Colonic mucosa (tissue), 4 donors: ENCODE measurements at regions not wholly inside any gene's neighbourhood (a gene's known extent, or its start where the extent isn't known, plus 50 kb on each side); places are given as distances from the start of the nearest gene placed in this dataset.

Experiments
- DNase-seq: peaks from one replicate; pipeline ENCODE4 v3.0.0-alpha.2; 2020
- H3K27ac ChIP-seq: fragments of 200-600 bp; one replicate; pipeline ENCODE4 v1.8.0; 2021
- H3K27me3 ChIP-seq: fragments of 200-600 bp; one replicate; pipeline ENCODE4 v1.8.0; 2021
- H3K36me3 ChIP-seq: fragments of 200-600 bp; one replicate; pipeline ENCODE4 v1.8.0; 2021
- H3K4me1 ChIP-seq: fragments of 200-600 bp; one replicate; pipeline ENCODE4 v1.8.0; 2021; ENCODE audit warnings: mild to moderate bottlenecking
- H3K4me3 ChIP-seq: fragments of 200-600 bp; one replicate; pipeline ENCODE4 v1.8.0; 2021
- H3K9ac ChIP-seq, 2 donors: one replicate each; pipeline ENCODE4 v1.7.0; 2013; ENCODE audit warnings: control low read depth in 2 of 2, low read depth in 2 of 2, low read length in 2 of 2
- H3K9me3 ChIP-seq: fragments of 200-600 bp; one replicate; pipeline ENCODE4 v1.8.0; 2021
- intact Hi-C: fragments of 100-400 bp; cut with DNase I; formaldehyde crosslinking; loops from one replicate; pipeline ENCODE4 v1.14.1; 2022
- TF ChIP-seq, protein P1 (sequence below): fragments of 200-600 bp; IDR thresholded peaks from one replicate; pipeline ENCODE4 v1.8.0; 2022; ENCODE audit warnings: antibody characterized with exemption, mild to moderate bottlenecking
- donor health status: healthy.
- donor health status: DM: no; HTN: no; CAD: no.
- donor health status: DM: no; HTN: no; CAD: no.

DNA sequence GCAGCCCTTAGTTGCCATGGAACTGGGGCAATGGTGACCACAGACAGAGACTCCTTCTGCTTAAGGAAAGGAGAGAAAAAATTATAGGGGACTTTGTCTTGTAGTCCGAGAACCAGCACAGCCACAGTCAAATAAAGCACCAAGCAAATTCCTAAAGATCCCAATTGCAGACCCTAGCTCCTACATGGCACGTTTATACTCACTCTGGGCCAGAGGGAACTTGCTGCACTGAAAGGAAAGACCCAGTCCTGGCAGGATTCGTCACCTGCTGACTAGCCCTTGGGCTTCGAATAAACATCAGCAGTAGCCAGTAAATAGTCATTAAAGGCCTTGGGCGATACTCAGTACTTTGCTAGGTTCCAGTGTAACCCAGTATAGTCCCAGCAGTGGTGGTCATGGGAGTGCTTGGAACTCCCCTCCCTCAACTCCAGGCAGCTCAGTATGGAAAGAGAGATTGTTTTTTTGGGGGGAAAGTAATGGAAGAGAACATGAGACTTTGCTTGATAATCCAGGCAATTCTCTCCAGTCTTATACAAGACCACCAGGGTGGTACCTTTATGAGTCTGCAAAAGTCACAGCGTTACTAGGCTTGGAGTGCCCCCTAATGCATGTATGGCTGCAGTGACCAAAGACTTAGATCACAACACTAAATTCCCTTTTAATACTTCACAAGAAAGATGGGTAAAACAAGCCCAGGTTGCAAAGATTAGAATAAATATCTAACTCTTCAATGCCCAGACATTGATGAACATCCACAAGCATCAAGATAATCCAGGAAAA lies 66.4 kb upstream of the AGTR1 start:
- intact Hi-C loops, result loop anchor here (5.0 kb wide), 1 partner anchor 249 kb away; no protein-coding TSS in a partner anchor
- H3K36me3 ChIP-seq, result no peaks in the 10 kb centered on the region
- TF ChIP-seq, protein P1, sequence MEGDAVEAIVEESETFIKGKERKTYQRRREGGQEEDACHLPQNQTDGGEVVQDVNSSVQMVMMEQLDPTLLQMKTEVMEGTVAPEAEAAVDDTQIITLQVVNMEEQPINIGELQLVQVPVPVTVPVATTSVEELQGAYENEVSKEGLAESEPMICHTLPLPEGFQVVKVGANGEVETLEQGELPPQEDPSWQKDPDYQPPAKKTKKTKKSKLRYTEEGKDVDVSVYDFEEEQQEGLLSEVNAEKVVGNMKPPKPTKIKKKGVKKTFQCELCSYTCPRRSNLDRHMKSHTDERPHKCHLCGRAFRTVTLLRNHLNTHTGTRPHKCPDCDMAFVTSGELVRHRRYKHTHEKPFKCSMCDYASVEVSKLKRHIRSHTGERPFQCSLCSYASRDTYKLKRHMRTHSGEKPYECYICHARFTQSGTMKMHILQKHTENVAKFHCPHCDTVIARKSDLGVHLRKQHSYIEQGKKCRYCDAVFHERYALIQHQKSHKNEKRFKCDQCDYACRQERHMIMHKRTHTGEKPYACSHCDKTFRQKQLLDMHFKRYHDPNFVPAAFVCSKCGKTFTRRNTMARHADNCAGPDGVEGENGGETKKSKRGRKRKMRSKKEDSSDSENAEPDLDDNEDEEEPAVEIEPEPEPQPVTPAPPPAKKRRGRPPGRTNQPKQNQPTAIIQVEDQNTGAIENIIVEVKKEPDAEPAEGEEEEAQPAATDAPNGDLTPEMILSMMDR, result no peak
- H3K4me1 ChIP-seq, result no peaks in the 10 kb centered on the region
- H3K9me3 ChIP-seq, result no peaks in the 10 kb centered on the region
- no peak overlapping the region for H3K9ac ChIP-seq
- no peak overlapping the region for H3K27ac ChIP-seq
- DNase-seq, result no peak
- H3K27me3 ChIP-seq, result no peaks in the 10 kb centered on the region
- H3K4me3 ChIP-seq, result no peak overlapping the region

DNA sequence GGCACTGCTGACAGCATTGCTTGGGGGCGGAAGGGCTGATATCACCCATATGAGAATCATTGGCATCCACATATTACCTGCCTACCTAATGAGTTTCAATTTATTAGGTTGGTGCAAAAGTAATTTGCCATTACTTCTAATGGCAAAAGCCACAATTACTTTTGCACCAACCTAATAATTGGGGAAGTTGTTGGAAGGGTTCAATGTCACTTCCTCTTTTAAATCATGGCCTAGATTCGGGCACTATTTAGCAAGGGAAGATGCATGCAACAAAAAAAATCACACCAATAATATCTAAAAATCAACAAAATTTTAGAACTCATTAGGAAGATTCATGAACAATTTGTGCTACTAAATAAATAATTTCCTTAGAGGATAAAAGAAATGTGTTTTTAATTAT lies 56.0 kb upstream of the AGTR1 start:
- H3K9ac ChIP-seq, result no peak overlapping the region
- intact Hi-C loops, result no loop called here
- no peak overlapping the region for H3K27ac ChIP-seq
- H3K9me3 ChIP-seq, result no peaks in the 10 kb centered on the region
- TF ChIP-seq, protein P1, result no peak
- no peak for DNase-seq
- H3K36me3 ChIP-seq, result no peaks in the 10 kb centered on the region
- H3K4me1 ChIP-seq, result no peaks in the 10 kb centered on the region
- no peak overlapping the region for H3K4me3 ChIP-seq
- no peaks in the 10 kb centered on the region for H3K27me3 ChIP-seq

DNA sequence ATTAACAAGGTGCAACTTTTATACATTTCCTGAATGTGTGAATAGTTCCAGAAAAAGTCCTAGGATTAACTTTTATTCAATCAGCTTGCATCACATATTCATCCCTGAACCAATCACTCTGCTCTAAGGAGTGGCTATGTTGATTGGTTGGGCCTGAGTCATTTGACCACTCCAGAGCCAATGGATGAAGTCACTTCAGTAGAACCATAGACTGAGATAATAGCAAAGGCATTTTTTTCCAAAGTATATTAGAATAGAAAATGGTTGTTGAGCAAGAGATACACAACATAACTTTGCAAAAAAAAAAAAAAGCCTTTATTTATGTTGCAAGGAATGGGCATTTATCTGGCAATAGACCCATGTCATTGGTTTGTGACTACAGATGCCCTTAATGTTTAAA lies 55.5 kb upstream of the AGTR1 start:
- no peak for DNase-seq
- TF ChIP-seq, protein P1, result no peak
- no peaks in the 10 kb centered on the region for H3K9me3 ChIP-seq
- H3K27ac ChIP-seq, result no peak overlapping the region
- H3K4me3 ChIP-seq, result no peak overlapping the region
- H3K9ac ChIP-seq, result no peak overlapping the region
- intact Hi-C loops, result no loop called here
- no peaks in the 10 kb centered on the region for H3K4me1 ChIP-seq
- H3K36me3 ChIP-seq, result no peaks in the 10 kb centered on the region
- H3K27me3 ChIP-seq, result no peaks in the 10 kb centered on the region

DNA sequence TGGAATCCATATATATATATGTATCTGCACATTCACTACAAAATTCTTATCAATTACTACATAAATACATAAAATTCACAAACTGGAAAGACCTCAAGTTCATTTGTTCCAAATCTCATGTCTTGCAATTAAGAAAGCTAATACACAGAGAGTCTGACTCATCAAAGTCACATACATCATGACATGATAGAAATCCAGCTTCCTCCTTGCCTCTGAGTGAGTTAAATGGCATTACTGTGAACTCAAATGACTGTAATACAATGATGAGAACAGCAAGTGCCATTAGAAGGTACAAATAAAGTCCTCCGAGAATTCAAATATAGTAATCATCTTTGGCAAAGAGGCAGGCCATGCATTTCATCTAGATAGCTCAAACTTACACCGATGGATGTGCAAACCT lies 55.1 kb upstream of the AGTR1 start:
- intact Hi-C loops, result no loop called here

DNA sequence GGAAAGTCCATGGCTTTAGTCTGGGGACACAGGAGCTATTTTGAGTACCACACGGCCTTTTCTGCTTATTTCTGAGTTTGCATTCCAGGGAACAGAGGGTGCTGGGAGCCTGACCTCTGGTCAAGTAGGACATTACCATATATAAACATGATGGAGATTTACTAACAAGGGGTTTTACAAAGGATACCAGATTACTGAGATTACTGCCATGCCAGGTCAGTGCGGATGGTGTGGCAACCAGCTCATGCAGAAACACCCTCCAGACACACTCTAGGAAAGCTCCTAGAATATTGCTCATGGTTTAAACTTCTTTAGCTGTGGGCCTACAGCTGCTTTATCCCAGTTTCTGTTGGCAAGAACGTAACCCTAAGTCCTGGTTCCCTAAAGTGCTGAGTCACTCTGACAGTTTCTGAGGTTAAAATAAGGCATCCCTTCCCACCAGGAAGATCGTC lies 54.3 kb upstream of the AGTR1 start:
- H3K36me3 ChIP-seq, result no peaks in the 10 kb centered on the region
- no peak overlapping the region for H3K4me3 ChIP-seq
- H3K9ac ChIP-seq, result no peak overlapping the region
- no peaks in the 10 kb centered on the region for H3K4me1 ChIP-seq
- TF ChIP-seq, protein P1, result no peak
- intact Hi-C loops, result no loop called here
- no peaks in the 10 kb centered on the region for H3K9me3 ChIP-seq
- no peaks in the 10 kb centered on the region for H3K27me3 ChIP-seq
- no peak for DNase-seq
- H3K27ac ChIP-seq, result no peak overlapping the region

More for the DNA sequence above, 55.1 kb upstream of the AGTR1 start:
- no peaks in the 10 kb centered on the region for H3K9me3 ChIP-seq
- H3K36me3 ChIP-seq, result no peaks in the 10 kb centered on the region
- TF ChIP-seq, protein P1, result no peak
- DNase-seq, result no peak
- no peak overlapping the region for H3K4me3 ChIP-seq
- H3K27ac ChIP-seq, result no peak overlapping the region
- H3K9ac ChIP-seq, result no peak overlapping the region
- no peaks in the 10 kb centered on the region for H3K4me1 ChIP-seq
- H3K27me3 ChIP-seq, result no peaks in the 10 kb centered on the region
